ENCODE measurements at regions not wholly inside any gene's neighbourhood (a gene's known extent, or its start where the extent isn't known, plus 50 kb on each side); places are given as distances from the start of the nearest gene placed in this dataset.

- no peaks in the 10 kb centered on the region for H4K20me1 ChIP-seq (ENCODE audit: insufficient read depth, poor library complexity, severe bottlenecking)
- no peak overlapping the region for H3K4me3 ChIP-seq
- DNase-seq (ENCODE audit: low spot score) = no peak
- peaks cover 4% of the 10 kb centered on the region for H3K4me1 ChIP-seq (ENCODE audit: insufficient read depth)
- 90% methylated on average over 2 of the region's 2 CpGs for WGBS (ENCODE audit: low lambda C conversion rate, missing lambda C conversion rate)
- no peaks in the 10 kb centered on the region for H3K9me3 ChIP-seq (ENCODE audit: low read depth)
- H3K36me3 ChIP-seq (replicated peaks; ENCODE audit: insufficient read depth, low read depth) = no peaks in the 10 kb centered on the region
- H3K79me2 ChIP-seq = no peaks in the 10 kb centered on the region
- no peak overlapping the region for H2AFZ ChIP-seq
- no peaks in the 10 kb centered on the region for H3K27me3 ChIP-seq
- H3K4me2 ChIP-seq = no peak overlapping the region
- no peaks in the 10 kb centered on the region for H3K9me2 ChIP-seq (replicated peaks; ENCODE audit: insufficient read depth)
- H3K27ac ChIP-seq = no peak overlapping the region
- TF ChIP-seq EZH2phosphoT487 (IDR thresholded peaks at IDR 0.05; ENCODE audit: low read depth, severe bottlenecking, unreplicated experiment) = no peak
- no peak for TF ChIP-seq CTCF (IDR thresholded peaks at IDR 0.05; ENCODE audit: poor library complexity)
- no peak for TF ChIP-seq EZH2 (IDR thresholded peaks at IDR 0.05; ENCODE audit: borderline replicate concordance)
These were observed 419.7 kb downstream of the KLF12 start for GRCh38 chr13:73714522-73714921.

- Histone ChIP-seq H3K4me3 (no peak overlapping the region), H3K27me3 (no peaks in the 10 kb centered on the region), H3K36me3 (replicated peaks; ENCODE audit: insufficient read depth, low read depth) (no peaks in the 10 kb centered on the region), H2AFZ (no peak overlapping the region), H3K4me1 (ENCODE audit: insufficient read depth) (no peaks in the 10 kb centered on the region), H3K9me2 (replicated peaks; ENCODE audit: insufficient read depth) (no peaks in the 10 kb centered on the region), H4K20me1 (ENCODE audit: insufficient read depth, poor library complexity, severe bottlenecking) (no peaks in the 10 kb centered on the region), H3K27ac (no peak overlapping the region), H3K79me2 (no peaks in the 10 kb centered on the region), H3K4me2 (no peak overlapping the region), H3K9me3 (ENCODE audit: low read depth) (no peaks in the 10 kb centered on the region)
- DNase-seq (ENCODE audit: low spot score) = peak; percentile 80
- TF ChIP-seq CTCF (IDR thresholded peaks at IDR 0.05; ENCODE audit: poor library complexity) (peak; percentile 92), EZH2 (IDR thresholded peaks at IDR 0.05; ENCODE audit: borderline replicate concordance) (no peak)
- 0% methylated on average over 1 of the region's 1 CpG for WGBS (ENCODE audit: low lambda C conversion rate, missing lambda C conversion rate)
These were observed 425.7 kb downstream of the KLF12 start for GRCh38 chr13:73708393-73708985.

- no peaks in the 10 kb centered on the region for H3K36me3 ChIP-seq (replicated peaks; ENCODE audit: insufficient read depth, low read depth)
- H4K20me1 ChIP-seq (ENCODE audit: insufficient read depth, poor library complexity, severe bottlenecking) = no peaks in the 10 kb centered on the region
- no peak overlapping the region for H3K27ac ChIP-seq
- H2AFZ ChIP-seq = no peak overlapping the region
- no peak for DNase-seq (ENCODE audit: low spot score)
- TF ChIP-seq CTCF (IDR thresholded peaks at IDR 0.05; ENCODE audit: poor library complexity) (peak; percentile 13), EZH2phosphoT487 (IDR thresholded peaks at IDR 0.05; ENCODE audit: low read depth, severe bottlenecking, unreplicated experiment) (no peak), EZH2 (IDR thresholded peaks at IDR 0.05; ENCODE audit: borderline replicate concordance) (no peak)
- H3K79me2 ChIP-seq = no peaks in the 10 kb centered on the region
- H3K4me1 ChIP-seq (ENCODE audit: insufficient read depth) = no peaks in the 10 kb centered on the region
- no peak overlapping the region for H3K4me3 ChIP-seq
- no peak overlapping the region for H3K4me2 ChIP-seq
- no peaks in the 10 kb centered on the region for H3K9me3 ChIP-seq (ENCODE audit: low read depth)
- no peaks in the 10 kb centered on the region for H3K9me2 ChIP-seq (replicated peaks; ENCODE audit: insufficient read depth)
- no peaks in the 10 kb centered on the region for H3K27me3 ChIP-seq
- WGBS (ENCODE audit: low lambda C conversion rate, missing lambda C conversion rate) = 77% methylated on average over 5 of the region's 5 CpGs
These were observed 429.6 kb downstream of the KLF12 start for GRCh38 chr13:73704587-73704986.

- H3K79me2 ChIP-seq = no peaks in the 10 kb centered on the region
- H3K27ac ChIP-seq = peak overlapping the region; percentile 81
- WGBS (ENCODE audit: low lambda C conversion rate, missing lambda C conversion rate) = 96% methylated on average over 4 of the region's 4 CpGs
- H3K36me3 ChIP-seq (replicated peaks; ENCODE audit: insufficient read depth, low read depth) = no peaks in the 10 kb centered on the region
- no peaks in the 10 kb centered on the region for H3K9me3 ChIP-seq (ENCODE audit: low read depth)
- DNase-seq (ENCODE audit: low spot score) = no peak
- H3K9me2 ChIP-seq (replicated peaks; ENCODE audit: insufficient read depth) = no peaks in the 10 kb centered on the region
- TF ChIP-seq EZH2 (IDR thresholded peaks at IDR 0.05; ENCODE audit: borderline replicate concordance) = no peak
- H3K27me3 ChIP-seq = no peaks in the 10 kb centered on the region
- H3K4me2 ChIP-seq = no peak overlapping the region
- H3K4me3 ChIP-seq = no peak overlapping the region
- H3K4me1 ChIP-seq (ENCODE audit: insufficient read depth) = no peaks in the 10 kb centered on the region
- no peak overlapping the region for H2AFZ ChIP-seq
- H4K20me1 ChIP-seq (ENCODE audit: insufficient read depth, poor library complexity, severe bottlenecking) = no peaks in the 10 kb centered on the region
These were observed 430.6 kb downstream of the KLF12 start for GRCh38 chr13:73703606-73704005.

Measured in hepatocyte (in vitro differentiated cells).